CD1c-positive myeloid dendritic cell (primary cell): ENCODE measurements at regions not wholly inside any gene's neighbourhood (a gene's known extent, or its start where the extent isn't known, plus 50 kb on each side); places are given as distances from the start of the nearest gene placed in this dataset.
"Not testable (repeated sequence)": the region's sequence is repeated elsewhere in the genome, so short reads cannot be mapped to it uniquely, and the experiment has no call there.

Experiments used
- DNase-seq: peaks from one replicate; pipeline ENCODE4 v3.0.0-alpha.2; 2016; ENCODE audit errors: extremely low spot score

- no peak for DNase-seq
Measured at GRCh38 chrX:104513162-104513561, 52.8 kb upstream of the IL1RAPL2 start.

DNA sequence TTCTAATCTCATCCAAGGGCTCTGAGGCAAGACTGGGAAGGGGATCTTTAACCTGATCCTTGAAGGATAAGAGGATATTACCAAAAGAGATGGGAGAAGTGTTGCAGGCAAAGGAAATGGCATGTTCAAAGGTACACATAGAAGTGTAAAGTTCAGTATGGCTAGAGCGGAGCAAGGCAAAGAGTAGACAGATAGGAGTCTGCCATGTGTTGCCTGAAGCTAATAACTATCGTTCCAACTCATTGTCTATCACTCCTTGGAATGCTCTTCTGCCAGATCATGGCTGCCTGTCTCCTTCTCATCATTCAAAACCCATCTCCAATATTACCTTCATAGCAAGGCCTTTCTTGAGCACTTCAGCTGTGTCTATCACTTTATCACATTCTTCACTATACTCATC, 55.2 kb upstream of the IL1RAPL2 start:
- DNase-seq: no peak

GRCh38 chrX:104502460-104502859, 63.5 kb upstream of the IL1RAPL2 start:
- DNase-seq: no peak

DNA sequence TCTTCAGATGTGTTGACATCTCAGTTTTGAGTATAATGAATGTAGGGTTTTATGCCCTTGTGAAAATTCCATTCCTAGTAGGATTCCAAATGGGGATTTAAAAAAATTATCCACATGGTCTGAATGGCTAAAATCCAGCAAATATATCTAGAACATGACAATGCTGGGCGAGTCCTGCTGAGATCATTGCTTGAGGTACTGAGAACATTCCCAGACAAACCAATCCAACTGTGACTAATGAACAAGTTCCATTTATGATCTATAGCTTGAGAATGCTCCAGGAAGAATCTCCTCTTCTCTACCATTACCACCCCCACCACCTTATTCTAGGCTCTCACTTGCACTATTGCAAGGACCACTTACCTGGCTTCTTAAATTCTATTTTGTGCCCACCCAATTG, 77.2 kb upstream of the IL1RAPL2 start:
- DNase-seq: no peak

- DNase-seq: no peak
Measured at GRCh38 chrX:104486691-104487090, 79.3 kb upstream of the IL1RAPL2 start.

DNA sequence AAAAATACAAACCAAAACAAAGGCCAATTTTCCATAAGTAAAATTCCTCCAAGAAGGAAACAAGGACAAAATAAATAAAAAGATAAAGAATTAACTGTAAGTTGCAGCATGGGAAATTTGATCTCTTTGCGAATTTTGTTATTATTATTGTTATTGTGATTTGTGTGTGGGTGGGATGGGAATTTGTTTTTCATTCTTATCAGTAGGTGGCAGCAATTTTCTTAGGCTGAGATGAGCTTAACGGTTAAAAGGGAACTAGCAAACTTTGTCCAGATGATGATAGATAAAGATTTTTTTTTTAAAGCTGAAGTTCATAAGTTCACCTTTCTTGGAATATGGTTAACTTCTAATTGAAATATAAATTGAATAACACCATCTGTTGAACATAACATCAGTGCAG, 83.2 kb upstream of the IL1RAPL2 start:
- DNase-seq: no peak

DNA sequence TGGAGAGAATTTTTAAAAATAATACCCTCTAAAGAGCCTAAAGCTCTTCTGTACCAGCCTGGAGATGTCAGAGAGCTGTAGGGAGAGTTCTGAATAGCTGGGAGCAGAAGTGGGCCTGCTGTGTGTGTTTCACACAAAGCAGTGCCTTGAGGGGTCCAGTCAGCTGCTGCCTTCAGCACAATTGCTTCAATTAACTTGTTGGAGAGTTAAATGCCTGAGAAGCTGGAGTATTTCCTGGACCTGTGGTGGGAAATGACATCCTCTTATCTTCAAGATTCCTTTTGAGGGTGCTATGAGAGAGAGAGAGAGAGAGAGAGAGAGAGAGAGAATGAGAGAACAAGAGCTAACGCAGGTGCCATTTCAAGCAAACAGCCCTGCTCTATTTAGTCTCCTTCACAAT, 96.2 kb upstream of the IL1RAPL2 start:
- no peak for DNase-seq

GRCh38 chrX:104459796-104460195, 106.2 kb upstream of the IL1RAPL2 start:
- no peak for DNase-seq

DNA sequence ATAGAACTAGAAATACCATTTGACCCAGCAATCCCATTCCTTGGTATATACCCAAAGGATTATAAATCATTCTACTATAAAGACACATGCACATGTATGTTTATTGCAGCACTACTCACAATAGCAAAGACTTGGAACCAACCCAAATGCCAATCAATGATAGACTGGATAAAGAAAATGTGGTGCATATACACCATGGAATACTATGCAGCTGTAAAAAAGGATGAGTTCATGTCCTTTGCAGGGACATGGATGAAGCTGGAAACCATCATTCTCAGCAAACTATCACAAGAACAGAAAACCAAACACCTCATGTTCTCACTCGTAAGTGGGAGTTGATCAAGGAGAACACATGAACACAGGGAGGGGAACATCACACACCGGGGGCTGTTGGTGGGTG, 108.9 kb upstream of the IL1RAPL2 start:
- DNase-seq: not testable (repeated sequence)

GRCh38 chrX:104450316-104450715, 115.7 kb upstream of the IL1RAPL2 start:
- DNase-seq: no peak

GRCh38 chrX:104445591-104445990, 120.4 kb upstream of the IL1RAPL2 start:
- DNase-seq: no peak

DNA sequence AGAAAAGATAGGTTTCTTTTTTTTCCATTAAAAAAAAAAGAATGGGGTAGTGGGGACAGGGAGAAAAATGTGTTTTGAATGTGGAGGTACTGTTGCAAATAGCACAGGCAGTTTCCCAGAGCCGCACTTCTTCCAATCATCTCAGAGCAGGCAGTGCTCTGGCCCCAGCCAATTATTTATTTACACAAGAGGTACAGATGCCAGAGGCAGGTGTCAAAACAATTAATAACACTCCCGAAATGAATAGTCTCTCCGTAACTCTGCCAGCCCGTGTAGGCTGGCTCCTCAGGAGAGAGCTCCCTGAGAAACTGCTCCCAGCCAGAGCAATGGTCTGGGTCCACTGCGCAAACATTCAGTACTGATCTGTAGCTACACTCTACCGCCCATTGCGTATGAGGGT, 130.8 kb upstream of the IL1RAPL2 start:
- no peak for DNase-seq

- no peak for DNase-seq
Measured at GRCh38 chrX:104432321-104432720, 133.7 kb upstream of the IL1RAPL2 start.

- DNase-seq: no peak
Measured at GRCh38 chrX:104430742-104431119, 135.3 kb upstream of the IL1RAPL2 start.

GRCh38 chrX:104430072-104430741, 135.8 kb upstream of the IL1RAPL2 start:
- no peak for DNase-seq

- no peak for DNase-seq
Measured at GRCh38 chrX:104428231-104428630, 137.8 kb upstream of the IL1RAPL2 start.

DNA sequence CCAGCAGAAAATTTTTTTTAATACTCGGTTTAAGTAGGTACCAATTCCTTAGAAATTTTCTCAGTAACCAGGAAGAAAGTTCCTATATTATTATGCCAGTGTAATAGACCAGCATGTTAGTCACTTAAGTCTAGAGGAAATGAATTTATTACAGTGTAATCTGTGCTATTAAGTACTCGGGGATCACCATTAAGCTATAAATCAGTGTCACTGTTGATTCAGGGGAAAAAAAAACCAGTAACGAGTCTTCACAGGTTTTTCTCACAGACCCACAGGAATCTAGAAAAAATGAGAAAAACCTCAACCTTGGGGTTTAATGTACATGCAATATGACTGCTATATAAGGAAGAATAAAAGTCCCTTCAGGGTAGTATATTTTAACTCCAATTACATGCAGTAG, 138.3 kb upstream of the IL1RAPL2 start:
- no peak for DNase-seq

- no peak for DNase-seq
Measured at GRCh38 chrX:104427073-104427472, 138.9 kb upstream of the IL1RAPL2 start.

GRCh38 chrX:104420907-104421306, 145.1 kb upstream of the IL1RAPL2 start:
- DNase-seq: no peak

- DNase-seq: no peak
Measured at GRCh38 chrX:104419926-104420325, 146.1 kb upstream of the IL1RAPL2 start.

GRCh38 chrX:104419211-104419610, 146.8 kb upstream of the IL1RAPL2 start:
- DNase-seq: no peak

DNA sequence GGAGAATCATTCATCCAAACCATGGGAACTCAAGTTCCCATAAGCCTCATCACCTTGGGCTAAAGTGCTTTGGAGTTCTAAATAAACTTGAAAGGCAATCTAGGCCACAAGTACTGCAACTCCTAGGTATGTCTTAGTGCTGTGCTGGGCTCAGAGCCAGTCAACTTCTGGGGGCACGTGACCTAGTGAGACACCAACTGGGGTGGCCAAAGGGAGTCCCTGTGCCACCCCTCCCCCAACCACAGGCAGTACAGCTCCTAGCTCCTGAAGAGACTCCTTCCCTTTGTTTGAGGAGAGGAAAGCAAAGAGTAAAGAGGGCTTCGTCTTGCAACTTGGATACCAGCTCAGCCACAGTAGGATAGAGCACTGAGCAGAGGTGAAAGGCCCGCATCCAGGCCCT, 154.2 kb upstream of the IL1RAPL2 start:
- no peak for DNase-seq

DNA sequence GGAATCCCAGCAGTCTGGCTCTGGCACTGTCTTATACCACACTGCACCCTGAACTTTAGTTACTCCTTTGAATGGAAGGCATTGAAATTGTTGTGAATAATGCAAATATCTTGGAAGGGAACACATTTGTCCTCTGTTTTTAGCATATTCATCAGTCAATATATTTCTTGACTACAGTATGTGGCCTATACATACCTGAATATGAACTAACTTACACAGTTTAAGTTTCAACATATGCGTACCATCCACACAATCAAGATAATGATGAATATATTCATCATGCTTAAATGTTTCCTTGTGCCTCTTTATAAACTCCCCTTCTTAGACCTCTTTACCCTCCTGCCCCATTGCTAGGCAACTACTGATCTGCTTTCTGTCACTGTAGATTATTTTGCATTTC, 145.7 kb upstream of the ESX1 start:
- DNase-seq: no peak

DNA sequence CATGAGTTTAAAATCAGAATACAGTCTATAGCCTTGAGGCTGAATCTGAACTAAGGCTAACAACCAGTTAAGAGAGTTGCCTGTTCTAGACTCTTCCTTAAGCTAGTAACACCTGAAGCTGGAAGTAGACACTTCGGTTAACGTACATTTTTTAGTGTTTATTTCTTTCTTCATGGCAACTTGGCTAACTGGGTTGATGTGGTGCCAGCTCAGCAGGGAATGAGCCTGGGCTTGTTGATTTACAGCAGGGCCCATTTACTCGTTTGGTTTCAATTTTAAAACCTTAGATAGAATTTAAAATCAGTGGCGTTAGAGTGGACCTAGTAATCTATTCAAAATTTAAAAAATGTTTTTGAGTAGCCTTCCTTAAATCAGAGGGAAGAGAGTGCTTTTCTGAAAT, 137.6 kb upstream of the ESX1 start:
- DNase-seq: no peak
